Coronary artery (tissue), 2 donors: ENCODE measurements at regions not wholly inside any gene's neighbourhood (a gene's known extent, or its start where the extent isn't known, plus 50 kb on each side); places are given as distances from the start of the nearest gene placed in this dataset.

Source experiments
- DNase-seq: peaks from one replicate; pipeline ENCODE4 v3.0.0-alpha.2; 2017; ENCODE audit warnings: low spot score
- H3K27ac ChIP-seq, 2 donors: fragments of 200-600 bp; sonication (generic); one replicate each; pipeline ENCODE4 v1.5.1; 2016 to 2019
- H3K4me3 ChIP-seq: fragments of 200-600 bp; sonication (generic); 2 replicates; pipeline ENCODE4 v1.5.1; 2016; ENCODE audit warnings: mild to moderate bottlenecking, moderate library complexity
- TF ChIP-seq, protein P1 (sequence below): fragments of 200-600 bp; sonication (generic); IDR thresholded peaks from one replicate; pipeline ENCODE4 v1.5.1; 2019; ENCODE audit warnings: antibody characterized with exemption

DNA sequence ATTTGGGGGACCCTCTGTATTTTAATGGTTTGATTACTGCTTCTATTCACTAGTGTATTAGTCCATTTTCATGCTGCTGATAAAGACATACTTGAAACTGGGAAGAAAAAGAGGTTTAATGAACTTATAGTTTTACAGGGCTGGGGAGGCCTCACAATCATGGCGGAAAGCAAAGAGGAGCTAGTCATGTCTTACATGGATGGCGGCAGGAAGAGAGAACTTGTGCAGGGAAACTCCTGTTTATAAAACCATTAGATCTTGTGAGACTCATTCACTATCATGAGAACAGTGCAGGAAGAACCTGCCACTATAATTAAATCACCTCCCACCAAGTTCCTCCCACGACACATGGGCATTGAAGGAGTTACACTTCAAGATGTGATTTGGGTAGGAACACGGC, 464.5 kb upstream of the RGS18 start:
- no peak overlapping the region for H3K27ac ChIP-seq
- TF ChIP-seq, protein P1, sequence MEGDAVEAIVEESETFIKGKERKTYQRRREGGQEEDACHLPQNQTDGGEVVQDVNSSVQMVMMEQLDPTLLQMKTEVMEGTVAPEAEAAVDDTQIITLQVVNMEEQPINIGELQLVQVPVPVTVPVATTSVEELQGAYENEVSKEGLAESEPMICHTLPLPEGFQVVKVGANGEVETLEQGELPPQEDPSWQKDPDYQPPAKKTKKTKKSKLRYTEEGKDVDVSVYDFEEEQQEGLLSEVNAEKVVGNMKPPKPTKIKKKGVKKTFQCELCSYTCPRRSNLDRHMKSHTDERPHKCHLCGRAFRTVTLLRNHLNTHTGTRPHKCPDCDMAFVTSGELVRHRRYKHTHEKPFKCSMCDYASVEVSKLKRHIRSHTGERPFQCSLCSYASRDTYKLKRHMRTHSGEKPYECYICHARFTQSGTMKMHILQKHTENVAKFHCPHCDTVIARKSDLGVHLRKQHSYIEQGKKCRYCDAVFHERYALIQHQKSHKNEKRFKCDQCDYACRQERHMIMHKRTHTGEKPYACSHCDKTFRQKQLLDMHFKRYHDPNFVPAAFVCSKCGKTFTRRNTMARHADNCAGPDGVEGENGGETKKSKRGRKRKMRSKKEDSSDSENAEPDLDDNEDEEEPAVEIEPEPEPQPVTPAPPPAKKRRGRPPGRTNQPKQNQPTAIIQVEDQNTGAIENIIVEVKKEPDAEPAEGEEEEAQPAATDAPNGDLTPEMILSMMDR, result no peak
- DNase-seq, result no peak
- no peak overlapping the region for H3K4me3 ChIP-seq

DNA sequence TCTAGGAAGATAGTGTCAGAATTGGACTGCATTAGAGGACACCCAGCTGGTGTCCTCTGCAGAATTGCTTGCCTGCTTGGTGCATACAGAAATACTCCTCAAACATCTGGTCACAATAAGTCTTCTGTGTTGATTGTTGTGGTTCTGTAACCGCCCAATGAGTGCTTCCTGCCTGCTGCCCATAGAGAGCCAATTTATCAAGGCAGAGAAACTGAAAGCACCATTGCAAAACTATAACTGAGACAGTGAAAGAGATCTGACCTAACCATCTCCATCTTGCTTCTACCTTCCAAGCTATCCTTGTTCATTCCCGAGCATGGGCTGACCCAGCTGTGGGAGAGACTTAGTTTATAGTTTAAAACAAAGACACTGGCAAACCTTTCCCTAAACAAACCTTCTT, 462.4 kb upstream of the RGS18 start:
- TF ChIP-seq, protein P1, result no peak
- H3K4me3 ChIP-seq, result no peak overlapping the region
- no peak overlapping the region for H3K27ac ChIP-seq
- no peak for DNase-seq

DNA sequence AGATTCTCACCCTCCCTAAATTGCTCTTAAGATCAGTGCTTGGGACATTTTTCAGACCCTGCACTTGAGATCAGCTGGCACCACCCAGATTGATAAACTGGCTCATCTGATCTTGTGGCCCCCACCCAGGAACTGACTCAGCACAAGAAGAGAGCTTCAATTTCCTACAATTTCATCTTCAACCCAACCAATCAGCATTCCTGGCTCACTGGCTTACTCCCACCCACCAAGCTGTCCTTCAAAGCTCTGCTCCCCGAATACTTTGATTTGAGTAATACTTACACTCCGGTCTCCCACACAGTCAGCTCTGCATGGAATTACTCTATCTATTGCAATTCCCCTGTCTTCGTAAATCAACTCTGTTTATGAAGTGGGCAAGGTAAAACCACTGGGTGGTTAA, 461.9 kb upstream of the RGS18 start:
- Histone ChIP-seq H3K27ac (no peak overlapping the region), H3K4me3 (no peak overlapping the region)
- no peak for DNase-seq
- TF ChIP-seq, protein P1, result no peak

DNA sequence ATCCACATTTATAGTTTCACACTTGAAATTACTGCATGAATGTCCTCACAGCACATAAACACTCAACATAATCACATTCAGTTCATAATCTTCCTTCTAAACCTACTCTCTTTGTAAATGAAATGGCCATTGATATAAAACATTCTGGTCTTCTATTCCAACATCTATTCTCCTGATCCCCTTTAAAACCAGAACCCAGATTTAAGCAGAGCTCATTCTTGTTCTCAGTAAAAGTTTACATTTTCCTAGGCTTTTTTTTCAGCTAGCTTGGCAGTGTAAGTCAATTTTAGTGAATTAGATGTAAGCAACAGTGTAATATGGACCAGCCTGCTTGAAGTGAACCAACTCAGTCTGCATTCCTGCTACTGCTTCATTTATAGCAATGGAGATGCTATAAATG, 460.7 kb upstream of the RGS18 start:
- no peak for DNase-seq
- Histone ChIP-seq H3K27ac (no peak overlapping the region), H3K4me3 (no peak overlapping the region)
- TF ChIP-seq, protein P1, result no peak

DNA sequence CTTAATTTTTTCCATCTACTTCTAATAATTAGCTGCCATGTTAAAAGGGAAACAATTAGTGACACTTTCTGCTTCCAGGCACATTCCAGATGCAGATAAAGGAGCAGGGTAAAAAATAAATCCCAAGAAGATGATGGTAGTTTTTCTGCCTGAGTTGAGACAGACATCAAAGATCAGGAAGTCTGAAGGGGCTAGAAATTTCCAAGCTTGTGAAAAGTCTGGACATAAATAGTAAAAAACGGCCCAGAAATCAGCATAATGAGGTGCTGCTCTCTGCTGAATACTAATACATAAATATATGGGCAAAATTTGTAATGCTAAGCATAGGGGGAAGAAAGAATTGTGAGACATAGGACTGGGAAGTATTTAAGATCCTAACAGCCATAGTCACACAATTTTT, 460.0 kb upstream of the RGS18 start:
- DNase-seq, result no peak
- Histone ChIP-seq H3K27ac (no peak overlapping the region), H3K4me3 (no peak overlapping the region)
- TF ChIP-seq, protein P1, result no peak

DNA sequence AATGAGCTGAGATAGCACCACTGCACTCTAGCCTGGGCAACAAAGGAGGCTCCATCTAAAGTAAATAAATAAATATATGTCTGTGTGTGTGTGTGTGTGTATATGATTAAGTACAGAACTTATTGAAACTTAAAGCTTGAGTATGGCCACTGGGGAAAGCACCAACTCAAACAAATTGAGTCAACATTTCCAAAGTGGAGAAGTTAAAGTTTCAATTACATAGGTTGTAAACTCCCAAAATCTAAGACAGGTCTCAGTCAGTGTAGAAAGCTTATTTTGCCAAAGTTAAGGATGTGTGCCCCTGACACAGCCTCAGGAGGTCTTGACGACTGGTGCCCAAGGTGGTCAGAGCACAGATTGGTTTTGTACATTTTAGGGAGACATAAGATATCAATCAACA, 458.9 kb upstream of the RGS18 start:
- DNase-seq, result no peak
- Histone ChIP-seq H3K27ac (no peak overlapping the region), H3K4me3 (no peak overlapping the region)
- TF ChIP-seq, protein P1, result no peak

DNA sequence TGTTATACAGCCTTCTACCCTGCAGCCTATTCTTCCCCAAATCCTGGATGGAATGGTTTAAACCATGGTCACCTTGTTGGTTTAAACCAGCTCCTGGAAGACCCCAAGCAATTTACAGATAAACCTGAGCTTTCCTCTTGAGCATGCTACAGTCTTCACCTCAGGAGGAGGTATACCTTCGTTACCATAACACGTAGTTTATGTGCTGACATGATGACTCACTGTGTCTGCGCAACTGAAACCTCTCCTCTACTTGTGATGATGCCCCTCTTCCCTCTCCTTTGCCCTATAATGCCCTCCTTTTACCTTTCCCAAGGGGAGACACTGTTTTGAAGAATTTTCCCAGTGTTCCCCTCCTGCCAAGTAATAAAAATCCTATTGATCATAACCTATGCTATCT, 457.3 kb upstream of the RGS18 start:
- TF ChIP-seq, protein P1, result no peak
- no peak overlapping the region for H3K4me3 ChIP-seq
- H3K27ac ChIP-seq, result no peak overlapping the region
- DNase-seq, result no peak
